CD4-positive, CD25-positive, alpha-beta regulatory T cell (primary cell): ENCODE measurements at regions not wholly inside any gene's neighbourhood (a gene's known extent, or its start where the extent isn't known, plus 50 kb on each side); places are given as distances from the start of the nearest gene placed in this dataset.
"Not testable (repeated sequence)": the region's sequence is repeated elsewhere in the genome, so short reads cannot be mapped to it uniquely, and the experiment has no call there.

Experiments
- ATAC-seq, 2 donors: fragments of 150-1000 bp; cut with Tn5 transposase; one replicate each; pipeline ENCODE4 v1.10.0; 2021; ENCODE audit warnings: low read depth in 2 of 2, moderate number of reproducible peaks in 2 of 2, moderate library complexity in 1 of 2
- DNase-seq, 3 donors: peaks; one replicate each; pipeline versions ENCODE4 v3.0.0 to v3.0.0-alpha.2; 2012 to 2022; ENCODE audit warnings: mixed read lengths in 1 of 3
- H3K27ac ChIP-seq: one replicate; pipeline ENCODE4 v1.7.0; 2013; ENCODE audit warnings: mild to moderate bottlenecking, low read length; ENCODE audit not compliant: insufficient read depth, poor library complexity, severe bottlenecking
- H3K27me3 ChIP-seq: one replicate; pipeline ENCODE4 v1.7.0; 2013; ENCODE audit warnings: low read length; ENCODE audit not compliant: control insufficient read depth, insufficient read depth
- H3K36me3 ChIP-seq: one replicate; pipeline ENCODE4 v1.7.0; 2013; ENCODE audit warnings: mild to moderate bottlenecking, low read length, moderate library complexity; ENCODE audit not compliant: control insufficient read depth, insufficient read depth
- H3K4me1 ChIP-seq: 2 replicates; pipeline ENCODE4 v1.7.0; 2013; ENCODE audit warnings: mild to moderate bottlenecking, low read length; ENCODE audit not compliant: insufficient read depth, control insufficient read depth, poor library complexity, severe bottlenecking
- H3K4me3 ChIP-seq: one replicate; pipeline ENCODE4 v1.7.0; 2013; ENCODE audit warnings: low read depth, mild to moderate bottlenecking, low read length, moderate library complexity
- H3K9me3 ChIP-seq, 2 experiments: 1 replicate in 1 of 2; 2 replicates in 1 of 2; pipeline ENCODE4 v1.7.0; 2013; ENCODE audit warnings: low read length in 2 of 2, mild to moderate bottlenecking in 1 of 2, moderate library complexity in 1 of 2; ENCODE audit not compliant: control insufficient read depth in 2 of 2
- H3K27ac Mint-ChIP-seq, 3 donors: one replicate each; pipeline ENCODE4 v1.8.0; 2020 to 2022; ENCODE audit warnings: mild to moderate bottlenecking in 3 of 3, mixed read lengths in 3 of 3, moderate library complexity in 2 of 3
- H3K27me3 Mint-ChIP-seq: one replicate; pipeline ENCODE4 v1.8.0; 2022; ENCODE audit warnings: mild to moderate bottlenecking, mixed read lengths
- H3K36me3 Mint-ChIP-seq: one replicate; pipeline ENCODE4 v1.8.0; 2020; ENCODE audit warnings: mixed read lengths
- H3K4me1 Mint-ChIP-seq, 4 donors: one replicate each; pipeline ENCODE4 v1.8.0; 2020 to 2022; ENCODE audit warnings: mixed read lengths in 4 of 4, mild to moderate bottlenecking in 1 of 4
- H3K4me3 Mint-ChIP-seq, 4 donors: one replicate each; pipeline ENCODE4 v1.8.0; 2020 to 2022; ENCODE audit warnings: mild to moderate bottlenecking in 4 of 4, mixed read lengths in 4 of 4, moderate library complexity in 3 of 4
- H3K9me3 Mint-ChIP-seq, 7 donors: one replicate each; pipeline ENCODE4 v1.8.0; 2020 to 2022; ENCODE audit warnings: mixed read lengths in 7 of 7, mild to moderate bottlenecking in 3 of 7, moderate library complexity in 2 of 7

- H3K27ac Mint-ChIP-seq = no peak overlapping the region
- no peak overlapping the region for H3K4me3 Mint-ChIP-seq
- DNase-seq = no peak
- Histone ChIP-seq H3K4me1 (no peaks in the 10 kb centered on the region), H3K27ac (no peak overlapping the region), H3K9me3 (no peaks in the 10 kb centered on the region), H3K36me3 (no peaks in the 10 kb centered on the region), H3K4me3 (no peak overlapping the region), H3K27me3 (no peaks in the 10 kb centered on the region)
- peaks cover 4% of the 10 kb centered on the region for H3K27me3 Mint-ChIP-seq
- peaks cover 0 to 7% (median 0%) of the 10 kb centered on the region in 7 donors for H3K9me3 Mint-ChIP-seq
- ATAC-seq = no peak
- no peaks in the 10 kb centered on the region for H3K4me1 Mint-ChIP-seq
- H3K36me3 Mint-ChIP-seq = no peaks in the 10 kb centered on the region
Measured at GRCh38 chr20:47990507-47991150, 205.3 kb upstream of the SULF2 start.

- DNase-seq = no peak
- no peak overlapping the region for H3K4me3 Mint-ChIP-seq
- H3K4me1 Mint-ChIP-seq = no peaks in the 10 kb centered on the region
Measured at GRCh38 chr20:47989957-47990356, 204.7 kb upstream of the SULF2 start.

GRCh38 chr20:47988676-47989075, 203.4 kb upstream of the SULF2 start:
- no peaks in the 10 kb centered on the region for H3K4me1 Mint-ChIP-seq
- no peaks in the 10 kb centered on the region for H3K36me3 Mint-ChIP-seq
- no peak overlapping the region for H3K4me3 Mint-ChIP-seq
- Histone ChIP-seq H3K9me3 (no peaks in the 10 kb centered on the region), H3K27ac (no peak overlapping the region), H3K27me3 (no peaks in the 10 kb centered on the region), H3K4me3 (no peak overlapping the region), H3K4me1 (no peaks in the 10 kb centered on the region), H3K36me3 (no peaks in the 10 kb centered on the region)
- DNase-seq (no peak), ATAC-seq (no peak)
- no peaks in the 10 kb centered on the region for H3K27me3 Mint-ChIP-seq
- peaks cover 0 to 6% (median 0%) of the 10 kb centered on the region in 7 donors for H3K9me3 Mint-ChIP-seq
- no peak overlapping the region for H3K27ac Mint-ChIP-seq

More at GRCh38 chr20:47989957-47990356, 204.7 kb upstream of the SULF2 start:
- no peak overlapping the region for H3K27ac ChIP-seq
- H3K4me3 ChIP-seq = no peak overlapping the region
- no peaks in the 10 kb centered on the region for H3K27me3 ChIP-seq
- no peaks in the 10 kb centered on the region for H3K4me1 ChIP-seq
- Mint-ChIP-seq H3K36me3 (no peaks in the 10 kb centered on the region), H3K27ac (no peak overlapping the region), H3K9me3 (peaks cover 0 to 6% (median 0%) of the 10 kb centered on the region in 7 donors), H3K27me3 (peaks cover 4% of the 10 kb centered on the region)
- no peaks in the 10 kb centered on the region for H3K9me3 ChIP-seq
- no peak for ATAC-seq
- H3K36me3 ChIP-seq = no peaks in the 10 kb centered on the region

GRCh38 chr20:47985092-47985850, 200.0 kb upstream of the SULF2 start:
- no peak for ATAC-seq
- H3K27me3 ChIP-seq = peaks cover 2% of the 10 kb centered on the region
- H3K36me3 ChIP-seq = no peaks in the 10 kb centered on the region
- H3K4me1 ChIP-seq = no peaks in the 10 kb centered on the region
- DNase-seq = no peak
- no peak overlapping the region for H3K4me3 ChIP-seq
- H3K4me3 Mint-ChIP-seq = no peak overlapping the region
- no peaks in the 10 kb centered on the region for H3K36me3 Mint-ChIP-seq
- H3K9me3 Mint-ChIP-seq = no peaks in the 10 kb centered on the region
- no peaks in the 10 kb centered on the region for H3K27me3 Mint-ChIP-seq
- no peaks in the 10 kb centered on the region for H3K4me1 Mint-ChIP-seq
- no peaks in the 10 kb centered on the region for H3K9me3 ChIP-seq
- H3K27ac ChIP-seq = no peak overlapping the region
- no peak overlapping the region for H3K27ac Mint-ChIP-seq

GRCh38 chr20:47984437-47984836, 199.2 kb upstream of the SULF2 start:
- Mint-ChIP-seq H3K27me3 (peaks cover 7% of the 10 kb centered on the region), H3K9me3 (no peaks in the 10 kb centered on the region), H3K27ac (no peak overlapping the region), H3K4me1 (no peaks in the 10 kb centered on the region), H3K4me3 (no peak overlapping the region), H3K36me3 (no peaks in the 10 kb centered on the region)
- no peaks in the 10 kb centered on the region for H3K9me3 ChIP-seq
- DNase-seq = no peak
- no peak for ATAC-seq
- H3K27me3 ChIP-seq = peaks cover 3% of the 10 kb centered on the region
- H3K27ac ChIP-seq = no peak overlapping the region
- H3K4me1 ChIP-seq = no peaks in the 10 kb centered on the region
- H3K36me3 ChIP-seq = no peaks in the 10 kb centered on the region
- no peak overlapping the region for H3K4me3 ChIP-seq

GRCh38 chr20:47983642-47984041, 198.4 kb upstream of the SULF2 start:
- not testable (repeated sequence) for H3K36me3 Mint-ChIP-seq, ATAC-seq, DNase-seq, H3K27ac Mint-ChIP-seq, H3K27me3 ChIP-seq, H3K36me3 ChIP-seq, H3K9me3 Mint-ChIP-seq, H3K4me3 ChIP-seq, H3K9me3 ChIP-seq, H3K4me3 Mint-ChIP-seq, H3K27ac ChIP-seq, H3K27me3 Mint-ChIP-seq, H3K4me1 Mint-ChIP-seq, H3K4me1 ChIP-seq

- H3K36me3 Mint-ChIP-seq = no peaks in the 10 kb centered on the region
- peaks cover 7% of the 10 kb centered on the region for H3K27me3 Mint-ChIP-seq
- Histone ChIP-seq H3K9me3 (no peaks in the 10 kb centered on the region), H3K36me3 (no peaks in the 10 kb centered on the region), H3K27ac (no peak overlapping the region), H3K27me3 (peaks cover 3% of the 10 kb centered on the region), H3K4me3 (no peak overlapping the region), H3K4me1 (no peaks in the 10 kb centered on the region)
- H3K4me3 Mint-ChIP-seq = no peak overlapping the region
- ATAC-seq = no peak
- no peak for DNase-seq
- H3K4me1 Mint-ChIP-seq = peaks cover 0 to 6% (median 0%) of the 10 kb centered on the region in 4 donors
- H3K27ac Mint-ChIP-seq = no peak overlapping the region
- no peaks in the 10 kb centered on the region for H3K9me3 Mint-ChIP-seq
Measured at GRCh38 chr20:47982574-47983360, 197.5 kb upstream of the SULF2 start.
